NCI-H1092 (cell line): ENCODE measurements at regions not wholly inside any gene's neighbourhood (a gene's known extent, or its start where the extent isn't known, plus 50 kb on each side); places are given as distances from the start of the nearest gene placed in this dataset.
"Not testable (repeated sequence)": the region's sequence is repeated elsewhere in the genome, so short reads cannot be mapped to it uniquely, and the experiment has no call there.

Source experiments
- DNase-seq: peaks from one replicate; lab custom pipeline; 2025; lab: John Stamatoyannopoulos, UW

DNA sequence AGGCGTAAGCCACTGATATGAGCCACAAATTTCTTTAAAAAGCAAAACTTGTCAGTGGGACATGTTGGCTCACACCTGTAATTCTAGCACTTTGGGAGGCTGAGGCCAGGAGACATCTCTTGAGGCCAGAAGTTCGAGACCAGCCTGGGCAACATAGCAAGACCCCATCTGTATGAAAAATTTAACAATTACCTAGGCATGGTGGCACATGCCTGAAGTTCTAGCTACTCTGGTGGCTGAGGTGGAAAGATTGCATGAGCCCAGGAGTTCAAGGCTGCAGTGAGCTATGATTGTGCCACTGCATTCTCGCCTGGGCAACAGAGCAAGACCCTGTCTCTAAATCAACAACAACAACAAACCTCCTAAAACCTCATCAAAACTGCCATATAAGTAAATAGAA, 147.6 kb upstream of the BARHL2 start:
- DNase-seq, result no peak

DNA sequence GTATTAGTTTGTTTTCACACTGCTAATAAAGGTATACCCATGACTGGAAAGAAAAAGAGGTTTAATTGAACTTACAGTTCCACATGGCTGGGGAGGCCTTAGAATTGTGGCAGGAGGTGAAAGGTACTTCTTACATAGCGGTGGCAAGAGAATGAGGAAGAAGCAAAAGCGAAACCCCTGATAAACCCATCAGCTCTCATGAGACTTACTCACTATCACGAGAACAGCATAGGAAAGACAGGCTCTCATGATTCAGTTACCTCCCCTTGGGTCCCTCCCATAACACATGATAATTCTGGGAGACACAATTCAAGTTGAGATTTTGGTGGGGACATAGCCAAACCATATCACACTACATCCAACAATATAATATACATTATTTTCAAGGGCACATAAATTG, 145.7 kb upstream of the BARHL2 start:
- no peak for DNase-seq

DNA sequence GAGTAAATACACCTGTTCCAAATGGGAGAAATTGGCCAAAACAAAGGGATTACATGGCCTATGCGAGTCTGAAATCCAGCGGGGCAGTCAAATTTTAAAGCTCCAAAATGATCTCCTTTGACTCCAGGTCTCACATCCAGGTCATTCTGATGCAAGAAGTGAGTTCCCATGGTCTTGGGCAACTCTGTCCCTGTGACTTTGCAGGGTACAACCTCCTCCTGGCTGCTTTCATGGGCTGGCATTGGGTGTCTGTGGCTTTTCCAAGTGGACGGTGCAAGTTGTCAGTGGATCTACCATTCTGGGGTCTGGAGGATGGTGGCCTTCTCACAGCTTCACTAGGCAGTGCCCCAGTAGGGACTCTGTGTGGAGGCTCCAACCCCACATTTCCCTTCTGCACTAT, 144.3 kb upstream of the BARHL2 start:
- DNase-seq, result not testable (repeated sequence)

DNA sequence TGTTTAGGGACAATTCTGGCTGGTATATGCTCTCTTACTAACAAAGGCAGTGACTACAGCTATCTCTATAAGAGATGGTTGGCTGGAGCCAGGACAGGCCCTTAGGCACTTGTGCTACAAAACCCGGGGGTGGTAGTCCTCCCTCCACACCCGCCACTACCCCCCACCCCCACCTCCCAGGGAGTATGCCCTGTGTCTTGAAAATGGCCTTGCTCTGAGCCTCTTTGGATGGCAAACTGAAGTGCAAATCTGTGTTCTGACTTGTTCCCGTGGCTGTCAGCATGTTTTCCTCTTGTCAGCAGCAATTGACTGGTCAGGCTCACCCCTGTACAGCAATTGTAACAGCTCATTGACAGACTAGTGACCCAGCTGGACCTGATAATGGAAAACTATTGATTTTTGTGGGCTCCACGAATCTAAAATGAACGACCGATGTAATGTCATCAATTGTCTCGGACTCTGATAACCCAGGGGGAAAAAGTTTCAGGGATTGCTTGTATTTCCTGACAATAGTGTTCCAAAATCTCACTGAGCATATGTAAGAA, 139.4 kb upstream of the BARHL2 start:
- no peak for DNase-seq

DNA sequence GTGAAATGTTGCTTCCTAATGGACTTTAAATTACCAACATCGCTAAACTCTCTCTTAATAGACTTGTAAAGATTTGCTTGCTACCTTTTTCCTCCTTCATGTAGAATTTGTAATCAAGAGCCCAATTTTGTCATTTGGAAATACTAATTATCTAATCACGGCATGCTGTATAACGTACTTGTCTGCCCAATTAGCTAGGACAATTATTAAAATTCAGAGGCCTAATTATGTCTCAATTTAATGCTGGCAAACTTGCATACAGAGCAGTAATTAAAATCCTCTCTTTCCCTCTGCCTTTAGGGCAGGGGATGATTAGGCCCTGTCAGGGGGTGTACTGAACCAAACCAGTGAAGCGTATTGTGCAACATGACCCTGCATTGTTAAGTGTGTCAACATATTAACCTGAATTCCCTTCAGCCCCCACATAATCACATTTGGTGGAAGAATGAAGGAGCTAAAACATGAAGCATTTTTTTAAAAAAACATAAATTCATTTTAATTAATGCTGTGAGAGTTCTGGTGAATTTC, 137.4 kb upstream of the BARHL2 start:
- no peak for DNase-seq

DNA sequence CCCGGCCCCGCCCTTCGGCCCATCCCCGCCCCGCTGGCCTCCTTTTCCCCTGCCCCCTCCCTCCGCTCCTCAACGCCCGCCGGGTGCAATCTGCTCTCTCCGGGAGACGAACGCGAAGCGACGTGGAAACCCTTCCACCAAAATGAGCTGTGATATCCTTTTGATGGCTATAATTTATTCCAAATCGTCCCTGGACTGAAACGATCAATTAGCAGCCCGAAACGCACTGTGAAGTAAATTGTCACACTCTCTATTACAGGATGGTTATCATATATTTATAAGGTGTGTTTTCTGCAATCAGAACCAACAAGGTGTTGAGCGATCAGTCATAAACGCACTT, 134.6 kb upstream of the BARHL2 start:
- no peak for DNase-seq

DNA sequence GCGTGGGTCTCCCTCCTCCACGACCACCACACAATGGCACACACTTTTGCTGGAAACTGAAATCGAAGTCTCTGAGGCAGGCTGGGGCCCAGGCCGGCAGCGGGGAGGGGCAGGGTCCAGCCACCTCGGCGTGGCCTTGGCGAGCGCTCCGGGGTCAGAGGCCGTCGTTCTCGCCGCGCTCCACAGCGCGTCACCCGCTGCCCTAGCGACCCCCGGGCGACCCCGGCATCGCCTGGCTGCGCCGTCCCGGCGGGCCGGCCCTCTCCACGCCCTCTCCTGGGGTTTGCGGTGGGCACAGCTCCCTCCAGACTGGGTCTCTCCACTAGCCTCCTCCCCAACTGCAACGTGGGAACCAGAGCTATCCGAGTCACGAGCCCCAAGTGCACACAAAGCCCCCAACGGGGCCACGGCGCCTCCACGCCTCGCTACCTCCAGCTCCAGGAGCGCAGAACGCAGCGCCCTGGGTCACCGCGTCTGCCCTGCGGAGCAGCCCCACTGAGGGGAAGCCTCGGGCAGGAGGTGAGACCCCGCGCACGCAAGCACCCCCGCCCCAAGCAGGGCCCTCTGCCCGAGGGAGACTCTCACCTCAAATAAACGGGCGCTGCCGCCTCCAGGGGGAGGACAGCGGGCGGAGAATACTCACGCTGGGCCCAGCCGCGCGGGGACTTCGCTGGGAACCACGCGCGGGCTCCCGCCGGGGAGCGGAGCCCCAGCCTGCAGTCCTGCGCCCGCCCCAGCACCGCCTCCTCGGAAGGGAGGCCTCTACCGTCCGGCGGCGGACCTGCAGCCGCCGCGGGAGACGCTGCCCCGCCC, 134.0 kb upstream of the BARHL2 start:
- peak; percentile 81 for DNase-seq

DNA sequence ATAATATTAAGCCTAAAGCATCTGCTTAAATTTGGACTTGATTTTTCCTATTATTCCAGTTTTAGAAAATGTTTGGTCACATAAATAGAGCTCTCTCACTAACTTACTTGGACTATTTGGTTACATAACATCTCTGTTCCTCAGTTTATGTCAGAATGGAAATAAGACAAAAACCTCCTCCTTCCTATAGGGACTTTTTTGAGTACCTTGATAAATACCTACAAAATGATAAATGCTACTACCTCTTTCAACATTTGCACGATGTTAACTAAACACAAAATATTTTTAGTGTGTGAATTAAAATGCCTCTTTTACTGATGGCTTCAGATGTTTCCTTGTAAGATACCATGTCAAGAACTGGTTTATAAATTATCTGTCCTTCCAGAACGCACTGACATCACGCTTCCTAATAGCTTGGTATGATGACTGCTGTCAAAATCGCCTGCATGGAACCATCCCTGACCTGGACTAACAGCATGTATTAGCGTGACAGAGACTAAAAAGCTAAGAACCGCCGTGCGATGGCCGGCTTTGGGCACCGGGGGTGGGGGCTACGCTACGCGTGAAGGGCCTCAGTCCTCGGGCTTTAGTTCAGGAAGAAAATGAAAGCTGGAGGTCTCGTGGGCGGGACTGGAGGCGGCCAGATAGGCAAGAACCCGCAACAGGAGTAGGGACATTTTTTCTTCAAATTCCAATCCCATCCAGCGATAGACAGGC, 133.2 kb upstream of the BARHL2 start:
- DNase-seq, result peak; percentile 25

DNA sequence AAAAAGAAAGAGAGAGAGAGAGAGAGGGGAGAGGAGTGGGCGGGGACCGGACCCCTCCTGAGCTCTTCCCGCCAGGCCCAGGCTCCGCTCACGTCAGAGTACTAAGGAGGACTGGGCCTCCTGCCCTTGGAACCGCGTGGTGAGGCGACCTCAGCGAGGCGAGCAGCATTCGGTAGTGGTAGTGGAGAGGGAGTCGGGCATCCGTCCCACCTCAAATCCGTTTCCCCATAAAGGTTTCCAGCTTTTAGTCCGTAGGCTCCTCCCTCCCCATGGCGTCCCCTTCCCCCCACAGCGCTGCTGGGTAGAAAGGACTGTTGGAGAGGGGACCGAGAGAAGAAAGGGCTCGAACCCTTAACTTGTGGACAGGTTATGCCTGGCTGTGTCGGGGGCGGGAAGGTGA, 124.4 kb upstream of the BARHL2 start:
- DNase-seq, result no peak

DNA sequence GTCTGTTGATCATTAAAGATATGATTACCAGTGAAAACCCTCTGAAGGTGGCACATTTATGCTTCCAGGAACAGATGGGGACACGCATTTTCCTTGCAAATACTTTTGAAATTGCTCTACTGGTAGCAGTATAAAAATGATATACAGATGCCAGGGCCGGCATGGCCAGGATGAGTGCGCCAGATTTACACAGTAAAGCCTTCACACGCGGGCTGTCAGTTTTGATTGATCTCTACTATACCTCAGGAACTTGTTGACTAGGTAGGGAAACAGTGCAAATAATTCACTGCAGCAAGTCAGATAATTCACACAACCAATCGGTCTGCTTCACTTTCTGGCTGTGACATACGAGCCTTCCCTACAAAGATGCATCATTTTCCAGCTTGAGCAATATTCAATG, 123.2 kb upstream of the BARHL2 start:
- no peak for DNase-seq

DNA sequence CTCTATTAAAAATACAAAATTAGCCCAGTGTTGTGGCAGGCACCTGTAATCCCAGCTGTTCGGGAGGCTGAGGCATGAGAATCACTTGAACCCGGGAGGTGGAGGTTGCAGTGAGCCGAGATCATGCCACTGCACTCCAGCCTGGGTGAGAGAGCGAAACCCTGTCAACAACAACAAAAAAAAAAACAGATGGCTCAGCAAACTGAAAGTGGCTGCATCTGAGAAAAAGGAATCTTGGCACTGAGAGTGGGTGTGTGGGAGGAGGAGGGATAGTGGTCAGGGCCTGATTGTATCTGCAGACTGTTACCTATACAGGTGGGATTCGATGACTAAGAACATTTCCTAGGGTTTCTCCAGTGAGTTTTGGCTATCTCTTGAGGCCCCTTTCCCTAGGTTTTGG, 122.2 kb upstream of the BARHL2 start:
- no peak for DNase-seq

DNA sequence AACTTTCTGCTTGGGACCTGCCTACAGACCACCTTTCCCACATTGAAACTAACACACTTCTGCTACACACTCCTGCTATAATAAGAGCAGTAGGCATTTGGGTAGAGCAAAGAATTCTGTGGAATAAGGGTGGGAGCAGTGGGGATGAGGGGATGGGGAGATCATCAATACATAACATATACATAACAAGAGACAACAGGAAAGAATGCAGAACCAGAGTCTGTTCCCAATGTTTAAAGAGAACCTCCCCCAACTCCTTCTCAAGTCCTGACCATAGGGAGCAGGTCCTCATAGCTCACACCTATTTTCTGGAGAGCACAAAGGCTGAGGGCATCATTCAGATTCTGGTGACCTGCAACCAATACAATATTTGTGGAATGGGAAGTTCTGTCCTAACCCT, 121.6 kb upstream of the BARHL2 start:
- DNase-seq, result no peak

DNA sequence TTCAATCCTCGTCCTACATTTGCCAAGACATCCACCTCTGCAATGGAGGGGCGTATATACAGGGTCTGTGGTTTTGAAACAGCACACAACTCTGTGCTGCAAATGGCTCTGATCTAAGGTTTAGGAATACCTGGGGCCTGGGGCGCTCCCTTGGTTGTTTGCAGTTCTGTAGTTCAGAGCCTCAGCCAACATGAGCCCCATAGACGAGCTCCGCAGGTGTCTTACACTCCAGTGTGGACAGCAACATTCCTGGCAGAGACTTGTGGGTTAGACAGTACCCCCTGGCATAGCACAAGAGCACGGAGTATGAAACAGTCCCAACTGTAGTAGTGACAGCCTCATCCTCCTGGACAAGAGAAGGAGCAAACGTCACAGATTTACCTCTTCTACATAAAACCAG, 120.3 kb upstream of the BARHL2 start:
- no peak for DNase-seq

DNA sequence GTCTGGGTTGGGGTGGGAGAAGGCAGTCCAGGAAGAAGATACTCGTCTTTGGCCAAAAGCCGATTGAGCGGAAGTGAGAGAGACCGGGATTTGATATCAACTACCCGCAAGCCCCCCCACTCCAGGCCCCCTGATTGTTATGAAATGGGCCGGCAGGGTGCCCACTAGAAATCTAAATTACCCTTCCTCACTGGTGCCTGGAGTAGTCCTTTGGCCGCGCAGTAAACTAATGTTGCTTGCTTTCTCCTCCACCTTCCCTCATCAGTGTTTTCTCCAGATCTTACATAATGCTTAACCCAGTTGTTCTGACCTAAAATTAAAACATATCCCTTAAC, 119.2 kb upstream of the BARHL2 start:
- DNase-seq, result no peak

DNA sequence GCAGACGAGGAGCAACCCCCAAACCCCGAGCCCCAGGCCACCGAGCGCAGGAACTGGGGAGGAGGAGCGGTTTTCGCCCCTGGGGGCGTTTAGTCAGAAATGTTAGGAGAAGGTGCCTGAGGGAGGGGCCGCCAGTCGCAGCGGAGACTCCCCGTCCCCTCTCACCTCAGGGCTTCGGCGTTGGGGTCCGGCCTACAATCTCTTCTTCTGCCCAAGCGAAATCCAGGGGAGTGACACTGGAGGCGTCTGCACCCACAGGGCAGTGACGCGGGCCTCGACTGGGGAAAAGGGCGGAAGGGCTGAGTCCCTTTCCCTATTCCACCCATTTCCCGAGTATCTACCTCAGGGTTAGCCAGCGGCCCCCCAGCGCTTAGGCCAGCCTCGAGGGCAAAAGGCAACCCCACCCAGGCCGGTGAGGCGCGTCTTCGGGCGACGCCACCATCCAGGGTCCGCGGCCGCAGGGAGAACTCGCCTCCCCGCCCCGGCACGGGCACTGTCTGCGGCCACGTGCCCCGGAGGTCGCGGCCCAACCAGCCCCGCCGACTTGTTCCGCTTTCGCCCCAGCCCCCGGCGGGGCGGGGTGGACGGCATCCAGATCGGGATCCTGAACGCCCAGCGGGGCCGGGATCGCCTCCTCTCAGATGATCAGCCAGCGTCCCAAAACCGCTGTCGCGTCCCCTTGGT, 118.7 kb upstream of the BARHL2 start:
- DNase-seq, result no peak

DNA sequence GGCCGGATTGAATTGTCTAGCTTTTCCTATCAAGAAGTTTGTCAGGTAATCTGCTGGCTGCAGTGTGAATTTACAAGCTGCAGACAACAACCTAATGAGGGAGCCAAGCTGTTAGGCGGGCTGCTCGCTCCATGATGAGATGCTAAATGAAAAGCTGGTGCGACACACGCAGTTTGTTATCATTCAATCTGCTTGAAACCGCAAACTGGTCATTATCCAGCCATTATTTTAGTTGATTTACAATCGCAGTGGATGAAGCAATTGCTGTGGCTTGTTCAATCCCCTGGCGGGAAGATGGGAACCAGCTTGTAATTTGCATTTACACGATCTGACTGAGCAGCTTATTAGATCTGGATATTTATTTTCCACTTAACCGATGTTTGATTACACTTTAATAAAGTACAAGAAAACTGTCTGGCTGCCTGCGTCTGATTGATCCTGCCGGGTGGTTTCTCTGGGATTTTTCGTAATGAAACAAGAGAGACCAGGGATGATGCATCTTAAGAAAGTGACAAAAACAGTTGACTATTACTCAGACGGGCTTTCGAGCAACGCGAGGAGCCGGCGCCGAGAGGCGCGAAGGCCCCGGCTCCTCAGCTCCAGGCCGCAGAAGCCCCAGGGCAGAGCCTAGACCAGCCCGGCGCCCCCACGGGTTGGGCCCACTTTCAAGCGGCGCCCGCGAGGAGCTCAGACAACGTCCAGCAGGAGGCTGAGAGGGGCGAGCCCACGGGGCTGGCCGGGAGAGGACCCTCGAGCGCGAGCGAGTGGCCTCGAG, 118.0 kb upstream of the BARHL2 start:
- no peak for DNase-seq

DNA sequence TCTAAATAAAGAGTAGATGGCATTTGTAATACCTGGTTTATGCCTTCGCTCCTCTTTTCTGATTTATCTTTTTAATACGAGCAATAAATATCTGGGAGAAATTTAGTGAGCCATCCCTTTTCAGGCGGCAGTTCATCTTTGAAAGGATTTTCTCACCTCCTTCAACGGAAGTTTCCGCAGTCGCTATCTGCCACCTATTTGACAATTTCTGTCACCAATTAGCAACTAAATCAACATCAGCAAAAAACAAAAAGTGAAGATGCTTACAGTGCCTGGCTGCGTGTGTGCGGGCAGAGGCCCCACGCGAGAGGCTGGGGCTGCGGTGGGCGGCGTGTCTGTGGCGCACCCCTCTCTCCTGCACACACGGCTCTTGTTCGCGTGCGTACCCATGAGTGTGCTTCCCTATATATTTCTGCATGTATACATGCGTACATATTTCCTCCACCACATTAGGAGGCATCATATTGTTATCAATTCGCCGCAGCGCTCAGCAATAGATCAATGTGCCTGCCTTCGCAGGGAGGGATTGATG, 117.3 kb upstream of the BARHL2 start:
- no peak for DNase-seq

DNA sequence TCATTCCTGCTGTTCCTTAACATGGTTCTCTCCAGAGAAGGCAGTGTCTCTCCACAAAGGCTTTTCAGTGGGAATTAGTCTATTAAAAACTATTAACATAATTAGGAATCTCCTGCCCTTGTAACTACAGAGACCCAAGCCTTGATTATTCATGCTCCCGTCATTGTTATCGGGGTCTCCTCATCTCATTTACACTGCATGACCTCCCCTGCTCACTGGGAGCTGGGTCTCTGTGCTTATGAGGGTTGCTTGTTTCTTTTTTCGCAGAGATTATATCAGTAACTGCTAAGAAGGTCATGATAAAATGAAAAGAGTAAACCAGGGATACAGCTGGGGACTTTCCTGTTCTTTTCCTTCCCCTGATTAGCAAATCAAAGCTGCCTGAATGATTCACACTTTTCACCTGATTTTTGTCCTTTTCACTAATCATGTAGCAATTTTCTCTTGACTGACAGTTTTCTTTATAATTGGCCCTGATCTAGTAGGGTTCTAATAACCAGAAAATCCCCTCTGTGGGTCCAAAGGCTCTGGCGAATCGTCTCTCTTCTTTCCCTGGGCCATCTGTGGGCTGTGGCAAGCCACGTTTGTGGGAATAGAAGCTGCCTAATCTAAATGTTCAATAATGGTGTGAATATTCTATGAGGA, 116.5 kb upstream of the BARHL2 start:
- DNase-seq, result no peak

DNA sequence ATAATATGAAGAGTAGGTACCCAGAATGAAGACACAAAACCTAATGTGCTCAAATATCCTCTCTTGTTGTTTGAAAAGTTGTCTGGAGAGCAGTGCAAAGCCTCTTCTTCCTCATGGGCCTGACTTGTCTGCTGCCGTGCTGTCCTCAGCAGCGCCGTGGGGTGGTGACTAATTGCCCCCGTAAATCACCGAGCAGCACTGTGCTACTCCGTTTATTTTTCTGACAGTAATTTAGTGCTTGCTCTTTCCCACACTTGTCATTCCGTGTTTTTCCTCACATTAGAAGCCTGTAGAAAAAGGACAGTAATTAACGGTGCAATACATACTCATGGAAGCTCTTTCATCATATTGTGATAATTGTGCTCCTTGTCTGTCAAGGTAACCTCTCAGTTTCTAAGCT, 114.8 kb upstream of the BARHL2 start:
- DNase-seq, result no peak

DNA sequence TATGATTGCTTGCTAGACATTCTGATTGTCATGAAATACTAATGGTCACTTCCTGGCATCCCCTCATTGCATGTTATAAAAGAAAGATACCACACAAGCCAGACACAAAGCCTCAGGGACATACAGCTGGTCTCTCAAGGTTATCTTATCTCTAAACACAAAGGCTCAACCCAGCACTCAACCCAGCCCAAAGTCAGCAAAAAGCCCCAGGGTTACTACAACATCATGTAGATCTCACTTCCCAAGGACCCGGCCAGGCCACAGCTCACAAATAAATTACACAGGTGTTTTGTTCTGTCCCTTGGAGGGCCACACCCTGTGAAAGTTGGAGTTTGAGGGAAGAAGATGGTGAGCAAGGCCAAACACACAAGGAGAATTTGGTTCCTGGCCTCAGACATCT, 109.7 kb upstream of the BARHL2 start:
- DNase-seq, result no peak

DNA sequence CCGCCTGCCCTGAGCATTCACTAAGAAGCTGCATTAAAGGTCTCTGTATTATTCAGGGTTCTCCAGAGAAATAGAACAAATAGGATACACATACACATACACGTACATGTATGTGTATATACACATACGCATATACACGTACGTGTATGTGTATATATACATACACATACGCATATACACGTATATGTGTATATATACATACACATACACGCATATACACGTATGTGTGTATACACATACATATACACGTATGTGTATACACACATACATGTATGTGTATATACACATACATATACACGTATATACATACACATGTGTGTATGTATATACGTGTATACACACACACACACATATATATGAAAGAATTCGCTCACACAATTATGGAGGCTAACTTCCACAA, 108.9 kb upstream of the BARHL2 start:
- DNase-seq, result no peak
